ENCODE measurements at regions not wholly inside any gene's neighbourhood (a gene's known extent, or its start where the extent isn't known, plus 50 kb on each side); places are given as distances from the start of the nearest gene placed in this dataset.

DNA sequence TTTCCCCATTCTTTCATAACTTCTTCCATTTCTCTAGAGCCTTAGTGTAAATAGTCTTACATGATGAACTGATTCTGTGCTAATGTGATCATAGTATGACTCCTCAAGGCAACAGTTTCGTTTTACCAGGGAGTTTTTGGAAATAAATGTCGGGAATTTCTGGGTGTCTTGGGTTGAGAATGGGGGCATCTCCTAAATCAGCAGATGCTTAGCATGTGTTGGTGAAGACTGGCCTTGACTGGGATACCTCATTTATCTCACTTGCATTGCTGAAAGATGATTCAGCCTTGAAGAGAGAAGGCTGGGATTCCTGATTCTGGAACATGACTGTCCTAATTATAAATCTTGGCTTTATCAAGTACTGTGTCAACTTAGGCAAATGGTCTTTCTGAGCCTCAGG, 115.7 kb upstream of the C11orf87 start:
- Histone ChIP-seq H3K27me3 (replicated peaks in 2 of 5; ENCODE audit: control insufficient read depth in 4 of 5, insufficient read depth in 5 of 5, low read length in 4 of 5) (peaks cover 0 to 4% (median 0%) of the 10 kb centered on the region in 5 experiments), H3K27ac (ENCODE audit: insufficient read depth in 1 of 2, low read depth in 1 of 2, low read length in 2 of 2, poor library complexity in 1 of 2, severe bottlenecking in 2 of 2) (no peak overlapping the region), H3K36me3 (ENCODE audit: control insufficient read depth in 4 of 4, insufficient read depth in 4 of 4, low read length in 3 of 4) (no peaks in the 10 kb centered on the region), H3K4me1 (ENCODE audit: control extremely low read depth in 1 of 4, control insufficient read depth in 4 of 4, insufficient read depth in 4 of 4, low read length in 3 of 4) (no peaks in the 10 kb centered on the region), H3K4me3 (ENCODE audit: control insufficient read depth in 1 of 7, extremely low read depth in 1 of 7, insufficient read depth in 4 of 7, low read depth in 2 of 7, low read length in 6 of 7) (no peak overlapping the region), H3K9me3 (ENCODE audit: control extremely low read depth in 1 of 5, control insufficient read depth in 4 of 5, insufficient read depth in 2 of 5, low read depth in 1 of 5, low read length in 4 of 5) (no peaks in the 10 kb centered on the region)
- POLR2A ChIA-PET = no interaction called here
- DNase-seq = no peak
- CTCF ChIA-PET = no interaction called here
- WGBS (ENCODE audit: insufficient coverage) = 100% methylated on average over 1 of the region's 2 CpGs

DNA sequence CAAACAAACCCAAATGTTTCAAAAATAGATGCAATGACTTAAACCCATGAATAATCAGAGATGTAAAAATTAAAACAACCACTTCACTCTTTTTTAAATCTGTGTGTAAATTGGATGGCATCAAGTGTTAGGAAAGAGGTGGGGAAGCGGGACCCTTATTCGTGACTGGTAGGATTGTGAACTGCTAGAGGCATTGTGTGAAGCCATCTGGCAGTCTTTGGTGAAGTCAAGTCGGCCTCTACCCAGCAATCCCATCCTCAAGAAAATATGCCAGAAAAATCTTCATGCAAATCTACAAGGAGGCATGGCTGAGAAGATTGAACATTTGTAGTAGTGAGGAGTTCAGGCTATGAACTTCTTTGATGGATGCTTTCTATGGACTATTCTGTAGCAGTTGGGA, 114.6 kb upstream of the C11orf87 start:
- POLR2A ChIA-PET = no interaction called here
- DNase-seq = no peak

DNA sequence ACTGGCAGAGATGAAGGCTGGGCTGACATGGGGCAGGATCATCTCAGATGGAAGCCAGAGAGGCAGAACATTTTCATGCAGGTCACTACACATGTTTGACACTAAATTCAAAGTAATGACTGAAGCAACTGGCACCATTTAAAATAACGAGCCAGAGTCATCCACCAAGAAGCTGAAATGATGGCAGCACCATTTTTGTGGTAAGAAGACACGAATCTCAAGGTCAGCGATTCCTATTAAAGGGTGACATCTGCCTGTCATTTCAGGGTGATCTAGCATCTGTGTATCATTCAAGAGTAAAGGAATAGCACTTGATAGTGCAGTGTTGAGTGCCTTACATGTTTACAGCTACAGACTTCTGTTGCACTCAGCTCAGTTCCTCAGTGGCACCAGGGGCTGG, 113.4 kb upstream of the C11orf87 start:
- no peaks in the 10 kb centered on the region for H3K36me3 ChIP-seq (ENCODE audit: control insufficient read depth in 4 of 4, insufficient read depth in 4 of 4, low read length in 3 of 4)
- H3K4me1 ChIP-seq (ENCODE audit: control extremely low read depth in 1 of 4, control insufficient read depth in 4 of 4, insufficient read depth in 4 of 4, low read length in 3 of 4) = no peaks in the 10 kb centered on the region
- no peak for DNase-seq
- no peak overlapping the region for H3K27ac ChIP-seq (ENCODE audit: insufficient read depth in 1 of 2, low read depth in 1 of 2, low read length in 2 of 2, poor library complexity in 1 of 2, severe bottlenecking in 2 of 2)
- WGBS (ENCODE audit: insufficient coverage) = 96% methylated on average over 3 of the region's 3 CpGs
- H3K27me3 ChIP-seq (replicated peaks in 2 of 5; ENCODE audit: control insufficient read depth in 4 of 5, insufficient read depth in 5 of 5, low read length in 4 of 5) = peaks cover 0 to 4% (median 0%) of the 10 kb centered on the region in 5 experiments
- no peaks in the 10 kb centered on the region for H3K9me3 ChIP-seq (ENCODE audit: control extremely low read depth in 1 of 5, control insufficient read depth in 4 of 5, insufficient read depth in 2 of 5, low read depth in 1 of 5, low read length in 4 of 5)
- ChIA-PET POLR2A (no interaction called here), CTCF (no interaction called here)
- H3K4me3 ChIP-seq (ENCODE audit: control insufficient read depth in 1 of 7, extremely low read depth in 1 of 7, insufficient read depth in 4 of 7, low read depth in 2 of 7, low read length in 6 of 7) = no peak overlapping the region

More for the DNA sequence above, 114.6 kb upstream of the C11orf87 start:
- CTCF ChIA-PET = no interaction called here
- Histone ChIP-seq H3K27ac (ENCODE audit: insufficient read depth in 1 of 2, low read depth in 1 of 2, low read length in 2 of 2, poor library complexity in 1 of 2, severe bottlenecking in 2 of 2) (no peak overlapping the region), H3K27me3 (replicated peaks in 2 of 5; ENCODE audit: control insufficient read depth in 4 of 5, insufficient read depth in 5 of 5, low read length in 4 of 5) (peaks cover 0 to 4% (median 0%) of the 10 kb centered on the region in 5 experiments), H3K4me3 (ENCODE audit: control insufficient read depth in 1 of 7, extremely low read depth in 1 of 7, insufficient read depth in 4 of 7, low read depth in 2 of 7, low read length in 6 of 7) (no peak overlapping the region), H3K9me3 (ENCODE audit: control extremely low read depth in 1 of 5, control insufficient read depth in 4 of 5, insufficient read depth in 2 of 5, low read depth in 1 of 5, low read length in 4 of 5) (no peaks in the 10 kb centered on the region), H3K36me3 (ENCODE audit: control insufficient read depth in 4 of 4, insufficient read depth in 4 of 4, low read length in 3 of 4) (no peaks in the 10 kb centered on the region), H3K4me1 (ENCODE audit: control extremely low read depth in 1 of 4, control insufficient read depth in 4 of 4, insufficient read depth in 4 of 4, low read length in 3 of 4) (no peaks in the 10 kb centered on the region)
- no CpG with 5 or more reads among the region's 3 CpGs for WGBS (ENCODE audit: insufficient coverage)

DNA sequence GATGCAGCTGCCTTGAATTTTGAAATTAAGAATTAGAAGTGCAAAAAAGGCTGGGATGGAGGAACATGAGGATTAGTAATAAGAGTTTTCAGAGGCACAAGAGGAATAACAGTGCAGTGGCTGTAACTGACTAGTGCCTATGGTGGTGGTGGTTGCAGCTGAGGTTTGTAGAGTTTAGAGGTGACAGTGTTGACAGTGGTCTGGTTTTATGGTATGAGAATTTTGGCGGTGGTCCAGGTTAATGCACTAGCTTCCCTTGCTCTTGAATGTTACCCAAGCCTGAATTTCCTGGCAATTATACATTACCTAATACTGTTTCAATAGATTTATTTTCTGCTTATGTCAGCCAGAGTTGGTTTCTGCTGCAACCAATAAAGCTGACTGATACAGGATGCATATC, 112.8 kb upstream of the C11orf87 start:
- no peaks in the 10 kb centered on the region for H3K4me1 ChIP-seq (ENCODE audit: control extremely low read depth in 1 of 4, control insufficient read depth in 4 of 4, insufficient read depth in 4 of 4, low read length in 3 of 4)
- H3K4me3 ChIP-seq (ENCODE audit: control insufficient read depth in 1 of 7, extremely low read depth in 1 of 7, insufficient read depth in 4 of 7, low read depth in 2 of 7, low read length in 6 of 7) = no peak overlapping the region
- DNase-seq = peak in 2 of 3 donors; percentile 0 to 7
- no peaks in the 10 kb centered on the region for H3K9me3 ChIP-seq (ENCODE audit: control extremely low read depth in 1 of 5, control insufficient read depth in 4 of 5, insufficient read depth in 2 of 5, low read depth in 1 of 5, low read length in 4 of 5)
- H3K27me3 ChIP-seq (replicated peaks in 2 of 5; ENCODE audit: control insufficient read depth in 4 of 5, insufficient read depth in 5 of 5, low read length in 4 of 5) = peaks cover 0 to 4% (median 0%) of the 10 kb centered on the region in 5 experiments
- POLR2A ChIA-PET = no interaction called here
- WGBS (ENCODE audit: insufficient coverage) = no CpG with 5 or more reads among the region's 1 CpG
- no peak overlapping the region for H3K27ac ChIP-seq (ENCODE audit: insufficient read depth in 1 of 2, low read depth in 1 of 2, low read length in 2 of 2, poor library complexity in 1 of 2, severe bottlenecking in 2 of 2)
- CTCF ChIA-PET = no interaction called here
- no peaks in the 10 kb centered on the region for H3K36me3 ChIP-seq (ENCODE audit: control insufficient read depth in 4 of 4, insufficient read depth in 4 of 4, low read length in 3 of 4)

DNA sequence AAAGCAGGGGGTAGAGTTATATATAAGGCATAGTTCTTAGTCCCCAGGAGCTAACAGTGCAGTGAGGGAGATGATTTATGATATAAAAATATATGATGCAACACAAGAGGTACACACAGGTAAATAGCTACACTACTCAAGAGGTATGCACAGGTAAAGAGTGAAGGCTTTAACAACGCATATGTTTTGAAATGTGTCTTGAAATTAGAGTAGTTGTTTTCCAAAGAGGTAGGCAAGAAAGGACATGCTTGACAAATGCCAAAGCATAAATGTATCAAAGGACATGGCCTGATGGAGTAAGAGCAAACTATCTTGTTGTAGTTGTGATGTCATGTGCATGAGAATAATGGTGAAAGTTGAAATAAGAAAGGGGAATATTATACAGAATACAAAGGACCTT, 104.3 kb upstream of the C11orf87 start:
- Histone ChIP-seq H3K27ac (ENCODE audit: insufficient read depth in 1 of 2, low read depth in 1 of 2, low read length in 2 of 2, poor library complexity in 1 of 2, severe bottlenecking in 2 of 2) (no peak overlapping the region), H3K4me1 (ENCODE audit: control extremely low read depth in 1 of 4, control insufficient read depth in 4 of 4, insufficient read depth in 4 of 4, low read length in 3 of 4) (no peaks in the 10 kb centered on the region), H3K27me3 (replicated peaks in 2 of 5; ENCODE audit: control insufficient read depth in 4 of 5, insufficient read depth in 5 of 5, low read length in 4 of 5) (no peaks in the 10 kb centered on the region), H3K36me3 (ENCODE audit: control insufficient read depth in 4 of 4, insufficient read depth in 4 of 4, low read length in 3 of 4) (no peaks in the 10 kb centered on the region), H3K9me3 (ENCODE audit: control extremely low read depth in 1 of 5, control insufficient read depth in 4 of 5, insufficient read depth in 2 of 5, low read depth in 1 of 5, low read length in 4 of 5) (no peaks in the 10 kb centered on the region), H3K4me3 (ENCODE audit: control insufficient read depth in 1 of 7, extremely low read depth in 1 of 7, insufficient read depth in 4 of 7, low read depth in 2 of 7, low read length in 6 of 7) (no peak overlapping the region)
- ChIA-PET CTCF (no interaction called here), POLR2A (no interaction called here)
- no peak for DNase-seq
- 100% methylated on average over 1 of the region's 1 CpG for WGBS (ENCODE audit: insufficient coverage)

DNA sequence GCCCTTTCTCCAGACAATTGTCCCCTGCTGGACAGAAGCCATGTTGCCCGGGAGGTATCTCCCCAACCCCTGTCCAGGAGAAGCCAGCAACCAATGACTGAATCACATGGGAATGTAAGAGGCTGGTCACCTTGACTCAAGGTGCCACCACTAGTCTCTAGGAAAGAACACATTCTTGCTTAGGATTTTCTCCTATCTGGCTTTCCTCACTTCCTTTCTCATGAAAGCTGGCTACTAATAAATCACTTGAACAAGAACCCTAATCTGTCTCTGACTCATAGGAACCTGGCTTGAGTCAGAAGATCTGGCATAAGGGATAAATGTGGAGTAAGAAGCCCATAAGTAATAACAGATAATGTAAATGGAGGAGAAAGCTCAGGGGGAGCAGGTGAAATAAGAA, 101.4 kb upstream of the C11orf87 start:
- Histone ChIP-seq H3K4me1 (ENCODE audit: control extremely low read depth in 1 of 4, control insufficient read depth in 4 of 4, insufficient read depth in 4 of 4, low read length in 3 of 4) (no peaks in the 10 kb centered on the region), H3K27ac (ENCODE audit: insufficient read depth in 1 of 2, low read depth in 1 of 2, low read length in 2 of 2, poor library complexity in 1 of 2, severe bottlenecking in 2 of 2) (no peak overlapping the region), H3K4me3 (ENCODE audit: control insufficient read depth in 1 of 7, extremely low read depth in 1 of 7, insufficient read depth in 4 of 7, low read depth in 2 of 7, low read length in 6 of 7) (no peak overlapping the region), H3K36me3 (ENCODE audit: control insufficient read depth in 4 of 4, insufficient read depth in 4 of 4, low read length in 3 of 4) (no peaks in the 10 kb centered on the region), H3K9me3 (ENCODE audit: control extremely low read depth in 1 of 5, control insufficient read depth in 4 of 5, insufficient read depth in 2 of 5, low read depth in 1 of 5, low read length in 4 of 5) (no peaks in the 10 kb centered on the region), H3K27me3 (replicated peaks in 2 of 5; ENCODE audit: control insufficient read depth in 4 of 5, insufficient read depth in 5 of 5, low read length in 4 of 5) (no peaks in the 10 kb centered on the region)
- 100% methylated on average over 1 of the region's 1 CpG for WGBS (ENCODE audit: insufficient coverage)
- no peak for DNase-seq
- CTCF ChIA-PET = no interaction called here
- POLR2A ChIA-PET = no interaction called here

DNA sequence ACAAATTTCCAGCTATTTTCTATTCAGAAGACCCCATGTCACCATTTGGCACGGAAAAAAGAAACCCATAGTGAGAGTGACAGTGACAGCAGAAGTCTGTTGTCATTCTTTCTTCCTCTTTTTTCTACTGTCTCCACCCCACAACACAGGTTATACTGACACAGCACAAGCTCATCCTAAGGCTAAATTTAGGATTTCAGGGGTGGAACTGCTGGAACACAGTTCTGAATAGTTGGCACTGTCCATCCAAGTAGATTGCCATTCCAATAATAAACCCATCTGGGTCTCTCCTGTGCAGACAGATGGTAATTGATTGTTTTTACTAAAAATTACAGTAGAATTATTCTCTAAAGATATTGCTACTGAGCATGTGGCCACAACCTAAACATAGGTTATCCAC, 95.2 kb upstream of the C11orf87 start:
- ChIA-PET CTCF (no interaction called here), POLR2A (no interaction called here)
- whole genome bisulfite sequencing (ENCODE audit: insufficient coverage) = no CpG with 5 or more reads among the region's 1 CpG
- H3K27me3 ChIP-seq (replicated peaks in 2 of 5; ENCODE audit: control insufficient read depth in 4 of 5, insufficient read depth in 5 of 5, low read length in 4 of 5) = peaks cover 0 to 2% (median 0%) of the 10 kb centered on the region in 5 experiments
- no peak overlapping the region for H3K27ac ChIP-seq (ENCODE audit: insufficient read depth in 1 of 2, low read depth in 1 of 2, low read length in 2 of 2, poor library complexity in 1 of 2, severe bottlenecking in 2 of 2)
- H3K4me3 ChIP-seq (ENCODE audit: control insufficient read depth in 1 of 7, extremely low read depth in 1 of 7, insufficient read depth in 4 of 7, low read depth in 2 of 7, low read length in 6 of 7) = no peak overlapping the region
- no peaks in the 10 kb centered on the region for H3K9me3 ChIP-seq (ENCODE audit: control extremely low read depth in 1 of 5, control insufficient read depth in 4 of 5, insufficient read depth in 2 of 5, low read depth in 1 of 5, low read length in 4 of 5)
- no peaks in the 10 kb centered on the region for H3K4me1 ChIP-seq (ENCODE audit: control extremely low read depth in 1 of 4, control insufficient read depth in 4 of 4, insufficient read depth in 4 of 4, low read length in 3 of 4)
- no peaks in the 10 kb centered on the region for H3K36me3 ChIP-seq (ENCODE audit: control insufficient read depth in 4 of 4, insufficient read depth in 4 of 4, low read length in 3 of 4)
- no peak for DNase-seq
